NCI-H2227 (cell line): ENCODE measurements at regions not wholly inside any gene's neighbourhood (a gene's known extent, or its start where the extent isn't known, plus 50 kb on each side); places are given as distances from the start of the nearest gene placed in this dataset.

Experiments used
- DNase-seq: peaks from one replicate; lab custom pipeline; 2025; ENCODE audit not compliant: unreplicated experiment; lab: John Stamatoyannopoulos, UW

DNA sequence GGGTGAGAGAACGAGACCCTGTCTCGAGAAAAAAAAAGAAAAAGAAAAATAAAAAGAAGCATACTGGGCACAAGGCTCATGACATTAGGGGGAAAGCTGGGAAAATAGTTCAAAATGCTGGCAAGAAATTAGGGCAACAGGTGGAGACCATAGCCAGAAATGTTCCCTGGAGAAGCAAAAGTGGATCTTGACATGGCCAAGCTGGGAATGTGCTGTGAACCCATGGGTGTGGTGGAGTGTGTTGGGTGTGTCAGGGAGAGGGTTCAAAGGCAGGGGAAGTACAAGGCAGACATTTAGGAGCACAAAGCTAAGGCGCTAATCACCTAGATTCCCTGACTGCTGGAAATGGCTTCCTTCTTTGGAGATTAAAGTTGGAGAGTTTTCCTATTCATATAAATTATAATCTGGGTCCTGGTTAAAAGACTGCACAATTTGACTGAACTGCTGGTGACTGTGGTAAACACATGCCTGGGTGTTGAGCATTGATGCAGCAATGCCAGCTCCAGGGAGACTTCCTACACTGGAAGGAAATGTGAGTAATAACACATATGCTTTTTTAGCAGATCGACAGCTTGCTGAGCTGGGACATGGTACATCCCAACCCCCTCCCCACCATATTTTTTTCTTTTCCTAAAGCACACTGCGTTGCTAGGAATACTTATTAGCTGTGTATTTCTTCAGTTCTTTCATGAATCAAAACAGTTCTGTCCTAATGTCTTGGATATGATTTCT lies 70.1 kb upstream of the ARHGAP21 start:
- no peak for DNase-seq

DNA sequence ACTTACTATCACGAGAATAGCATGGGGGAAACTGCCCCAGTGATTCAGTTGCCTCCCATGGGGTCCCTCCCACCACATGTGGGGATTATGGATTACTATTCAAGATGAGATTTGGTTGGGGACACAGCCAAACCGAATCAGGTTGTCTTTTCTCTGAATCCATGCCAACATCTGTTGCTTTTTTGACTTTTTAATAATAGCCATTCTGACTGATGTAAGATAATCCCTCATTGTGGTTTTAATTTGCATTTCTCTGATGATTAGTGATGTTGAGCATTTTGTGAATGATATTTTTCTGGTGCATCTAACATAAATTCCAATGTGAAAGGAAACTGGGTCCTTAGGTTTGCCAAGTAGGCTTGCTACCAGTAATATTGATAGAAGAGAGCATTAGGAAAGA lies 69.0 kb upstream of the ARHGAP21 start:
- no peak for DNase-seq

DNA sequence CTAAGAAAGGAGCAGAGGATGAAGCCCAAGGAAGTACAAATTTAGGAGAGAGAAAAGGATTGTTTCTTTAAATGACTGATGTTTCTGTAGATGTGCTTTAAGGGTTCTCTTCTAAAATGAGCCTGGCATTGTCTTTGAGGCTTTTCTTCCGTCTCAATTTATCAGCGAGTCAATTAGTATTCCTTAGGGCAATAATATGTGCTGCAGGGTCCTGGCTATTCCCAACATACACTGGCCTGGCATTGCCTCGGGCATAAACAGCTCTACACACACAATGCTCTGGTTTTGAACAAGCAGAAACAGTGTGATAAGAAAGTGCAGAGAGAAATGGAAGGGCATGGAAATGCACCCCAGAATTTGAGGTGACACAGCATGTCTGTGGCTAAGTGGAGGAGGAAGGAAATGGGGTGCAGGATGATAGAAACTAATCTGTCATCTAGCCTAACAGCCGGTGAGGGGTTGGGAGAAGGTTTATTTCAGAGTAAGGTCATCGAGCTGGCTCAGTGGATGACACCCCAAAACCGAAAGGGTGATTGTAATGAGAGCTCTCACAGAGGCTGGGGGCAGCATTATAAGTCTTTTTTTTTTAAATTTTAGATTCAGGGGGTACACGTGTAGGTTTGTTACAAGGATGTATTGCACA lies 67.5 kb upstream of the ARHGAP21 start:
- DNase-seq, result no peak

DNA sequence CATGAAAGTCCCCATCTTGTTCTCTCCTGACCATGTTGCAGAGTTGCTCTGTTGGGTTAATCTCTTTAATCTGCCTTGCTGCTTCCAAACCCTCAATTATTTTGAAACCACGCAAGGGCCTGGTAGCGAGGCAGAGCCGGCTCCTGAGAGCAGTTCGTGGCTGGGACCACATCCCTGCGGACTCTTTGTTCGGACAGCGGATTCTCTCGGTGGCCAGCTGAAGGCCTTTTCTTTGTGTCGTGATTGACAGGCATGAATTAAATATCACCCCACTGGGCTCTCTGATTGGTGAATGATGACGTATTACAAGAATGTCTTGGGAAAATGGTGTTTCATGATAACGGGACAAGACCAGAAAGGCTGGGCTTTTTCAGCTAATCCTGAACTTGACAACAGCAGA lies 66.9 kb upstream of the ARHGAP21 start:
- DNase-seq, result peak; percentile 87

DNA sequence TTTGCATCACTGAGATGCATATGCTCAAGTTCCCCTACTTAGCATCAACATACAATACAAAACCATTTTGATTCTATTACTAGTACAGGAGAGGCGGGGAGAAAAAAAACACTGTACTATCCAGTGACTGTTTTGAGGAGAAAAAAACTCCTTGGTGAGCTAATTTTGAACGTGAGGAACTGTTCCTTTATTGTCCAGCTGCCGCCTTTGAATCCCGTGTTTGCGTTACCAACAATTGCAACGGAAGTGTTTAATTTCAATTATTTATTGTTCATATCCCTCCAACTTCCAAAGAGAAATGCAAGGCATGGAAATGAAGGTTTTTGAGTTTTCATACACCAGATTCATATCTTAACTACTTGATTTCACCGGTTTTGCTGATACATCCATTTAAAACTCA lies 66.4 kb upstream of the ARHGAP21 start:
- peak; percentile 17 for DNase-seq

DNA sequence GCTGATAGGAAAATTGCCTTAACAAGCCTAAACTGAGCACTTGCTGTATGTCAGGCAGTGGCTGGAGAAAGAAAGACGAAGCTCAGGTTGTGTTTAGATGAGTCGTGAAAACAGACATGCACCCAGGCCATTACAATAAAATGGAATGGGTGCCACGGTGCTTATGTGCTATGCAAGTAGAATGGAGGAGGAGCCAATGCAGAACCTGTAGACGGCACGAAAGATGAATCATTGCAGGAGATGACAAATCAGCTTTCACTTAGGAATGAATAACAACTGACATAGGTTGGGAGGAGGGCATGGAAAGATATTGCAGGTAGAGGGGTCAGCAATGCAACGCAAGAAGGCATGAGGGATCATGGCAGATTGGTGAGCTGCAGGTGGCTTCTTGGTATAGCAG lies 61.2 kb upstream of the ARHGAP21 start:
- peak; percentile 53 for DNase-seq

DNA sequence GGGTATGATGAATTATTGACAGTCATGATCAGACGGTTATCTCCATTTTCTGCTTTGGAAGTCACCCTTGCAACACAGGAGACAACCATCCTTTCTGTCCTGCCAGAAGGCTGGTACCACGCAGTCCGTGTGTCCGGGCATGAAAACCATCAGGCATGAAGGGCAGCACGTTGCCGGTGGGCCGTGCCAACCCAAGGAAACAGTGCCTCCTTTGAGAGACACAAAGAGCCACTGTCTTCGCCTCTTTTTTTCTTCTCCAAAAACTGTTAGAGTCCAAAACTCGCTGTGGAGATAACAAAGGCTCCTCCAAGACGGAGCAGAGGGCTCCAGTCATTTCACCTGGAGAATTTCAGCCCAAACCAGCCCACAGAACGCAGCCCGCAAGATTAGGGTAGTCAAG lies 60.4 kb upstream of the ARHGAP21 start:
- no peak for DNase-seq

DNA sequence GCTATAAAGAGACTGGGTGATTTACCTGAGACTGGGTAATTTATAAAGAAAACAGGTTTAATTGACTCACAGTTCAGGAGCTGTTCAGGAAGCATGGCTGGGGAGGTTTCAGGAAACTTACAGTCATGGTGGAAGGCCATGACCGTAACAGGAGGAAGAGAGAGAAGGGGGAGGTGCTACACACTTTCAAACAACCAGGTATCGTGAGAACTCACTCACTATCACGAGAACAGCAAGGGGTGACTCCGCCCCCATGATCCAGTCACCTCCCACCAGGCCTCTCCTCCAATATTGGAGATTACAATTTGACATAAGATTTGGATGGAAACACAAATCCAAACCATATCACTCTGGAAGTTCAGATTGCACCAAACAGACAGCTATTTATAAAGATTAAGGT lies 59.8 kb upstream of the ARHGAP21 start:
- no peak for DNase-seq

DNA sequence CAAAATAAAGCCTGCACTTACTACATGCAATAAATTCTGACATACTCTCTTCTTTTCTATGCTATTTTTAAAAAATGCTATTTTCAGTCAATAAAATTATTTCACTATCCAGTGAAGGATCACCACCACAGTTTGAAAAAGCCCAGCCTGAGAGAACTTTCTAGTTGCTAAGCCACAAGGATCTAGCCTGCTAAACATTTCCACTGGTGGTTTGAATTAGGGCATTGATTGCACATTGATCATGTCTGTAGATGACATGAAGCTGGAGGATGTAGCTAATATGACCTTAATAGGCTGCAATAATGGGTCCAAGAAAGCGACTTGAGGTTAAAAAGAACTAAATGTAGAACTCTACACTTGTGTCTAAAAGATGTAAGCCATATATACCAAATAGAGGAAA lies 56.0 kb upstream of the ARHGAP21 start:
- no peak for DNase-seq

DNA sequence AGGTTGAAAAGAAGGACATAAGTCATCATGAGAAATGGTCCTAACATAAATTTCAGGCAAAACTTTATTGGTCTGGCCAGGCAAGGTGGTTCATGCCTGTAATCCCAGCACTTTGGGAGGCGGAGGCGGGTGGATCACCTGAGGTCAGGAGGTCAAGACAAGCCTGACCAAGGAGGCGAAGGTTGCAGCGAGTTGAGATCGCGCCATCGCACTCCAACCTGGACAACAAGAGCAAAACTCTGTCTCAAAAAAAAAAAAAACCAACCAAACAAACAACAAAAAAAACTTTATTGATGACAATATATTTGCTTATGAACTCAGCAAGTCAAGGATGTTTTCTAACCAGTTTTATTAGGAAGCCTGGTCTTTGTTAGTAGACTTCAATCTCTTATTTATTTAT lies 54.6 kb upstream of the ARHGAP21 start:
- no peak for DNase-seq

DNA sequence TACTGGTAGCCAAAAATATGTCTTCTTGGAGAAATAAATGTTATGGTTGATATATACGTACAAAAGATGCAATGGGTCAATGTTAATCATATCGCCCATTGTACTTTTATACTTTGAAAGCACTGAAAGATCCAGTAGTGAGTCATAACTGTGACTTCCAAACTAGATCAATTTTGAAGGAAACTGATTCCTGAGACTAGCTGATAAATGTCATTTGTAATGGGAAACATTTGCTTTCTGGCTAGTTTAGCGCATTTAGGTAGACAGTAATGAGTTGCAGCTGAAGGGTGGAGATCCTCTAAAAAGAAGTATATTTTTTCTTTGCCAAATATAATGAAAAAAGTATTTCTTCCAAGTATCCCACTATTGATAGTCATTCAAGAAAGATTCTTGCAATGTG lies 53.5 kb upstream of the ARHGAP21 start:
- no peak for DNase-seq

DNA sequence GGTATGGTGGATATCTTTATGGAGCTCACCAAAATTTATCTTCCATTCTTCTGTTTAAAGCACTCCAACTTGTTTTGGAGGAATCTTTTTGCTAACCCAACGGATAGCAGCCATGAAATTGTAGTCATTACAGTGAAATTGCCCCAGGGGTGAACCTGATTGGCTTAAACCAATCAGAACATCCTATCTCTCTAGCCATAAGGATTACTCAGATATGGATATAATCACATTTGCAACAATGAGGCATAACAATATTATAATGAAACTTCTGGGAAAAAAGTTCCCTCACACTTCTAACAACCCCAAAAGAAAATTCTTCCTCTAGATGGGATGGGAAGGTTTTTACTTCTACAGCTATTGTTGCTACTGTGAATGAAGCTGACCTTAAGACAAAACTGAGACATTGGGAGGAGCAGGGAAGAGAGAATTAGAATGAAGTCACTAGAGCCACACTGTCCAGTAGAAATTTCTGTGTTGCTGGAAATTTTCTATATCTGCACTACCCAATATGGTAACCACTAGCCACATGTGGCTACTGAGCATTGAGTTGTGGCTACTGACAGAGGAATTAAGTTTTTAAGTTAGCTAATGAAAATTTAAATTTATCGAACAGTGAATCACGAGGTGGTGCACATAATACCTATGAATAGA lies 50.4 kb upstream of the ARHGAP21 start:
- no peak for DNase-seq
